Naive thymus-derived CD4-positive, alpha-beta T cell (primary cell): ENCODE measurements at regions not wholly inside any gene's neighbourhood (a gene's known extent, or its start where the extent isn't known, plus 50 kb on each side); places are given as distances from the start of the nearest gene placed in this dataset.

Experiments used
- ATAC-seq: fragments of 150-1000 bp; cut with Tn5 transposase; 2 replicates; pipeline ENCODE4 v1.10.0; 2021; ENCODE audit warnings: mild to moderate bottlenecking, moderate library complexity
- CTCF ChIA-PET: fragments of 350-600 bp; sonication (Branson Sonifier 250); formaldehyde crosslinking; loops from one replicate; lab custom pipeline; 2021; ENCODE audit warnings: antibody characterized with exemption; lab: Charles Lee
- POLR2A ChIA-PET: fragments of 350-600 bp; sonication (Branson Sonifier 250); formaldehyde crosslinking; loops from one replicate; lab custom pipeline; 2021; ENCODE audit warnings: antibody characterized with exemption, inconsistent platforms; lab: Charles Lee
- DNase-seq, 9 donors: peaks; one replicate each; pipeline versions ENCODE4 v3.0.0 to v3.0.0-alpha.2; 2020 to 2022; ENCODE audit warnings: mixed read lengths in 1 of 9
- H3K27ac ChIP-seq: one replicate; pipeline ENCODE4 v1.7.0; 2013; ENCODE audit warnings: mild to moderate bottlenecking, low read depth, low read length, moderate library complexity
- H3K27me3 ChIP-seq, 2 donors: one replicate each; pipeline ENCODE4 v1.7.0; 2013; ENCODE audit warnings: low read length in 2 of 2, mild to moderate bottlenecking in 2 of 2, moderate library complexity in 2 of 2; ENCODE audit not compliant: control insufficient read depth in 2 of 2, insufficient read depth in 2 of 2
- H3K36me3 ChIP-seq, 3 experiments: 1 replicate in 2 of 3; 2 replicates in 1 of 3; pipeline ENCODE4 v1.7.0; 2013; ENCODE audit warnings: low read length in 3 of 3, mild to moderate bottlenecking in 3 of 3, moderate library complexity in 1 of 3; ENCODE audit not compliant: insufficient read depth in 3 of 3, control insufficient read depth in 2 of 3
- H3K4me1 ChIP-seq, 2 donors: one replicate each; pipeline ENCODE4 v1.7.0; 2013; ENCODE audit warnings: low read length in 2 of 2, mild to moderate bottlenecking in 2 of 2, moderate library complexity in 1 of 2; ENCODE audit not compliant: control insufficient read depth in 2 of 2, insufficient read depth in 2 of 2
- H3K4me3 ChIP-seq: 2 replicates; pipeline ENCODE4 v1.7.0; 2013; ENCODE audit warnings: mild to moderate bottlenecking, low read length
- H3K9me3 ChIP-seq, 3 experiments: 1 replicate in 2 of 3; 2 replicates in 1 of 3; pipeline ENCODE4 v1.7.0; 2013; ENCODE audit warnings: low read length in 3 of 3; ENCODE audit not compliant: control insufficient read depth in 2 of 3
- H3K27ac Mint-ChIP-seq, 9 donors: one replicate each; pipeline ENCODE4 v1.8.0; 2020 to 2022; ENCODE audit warnings: mixed read lengths in 9 of 9, mild to moderate bottlenecking in 8 of 9, moderate library complexity in 5 of 9, inconsistent platforms in 2 of 9
- H3K27me3 Mint-ChIP-seq, 5 donors: one replicate each; pipeline ENCODE4 v1.8.0; 2021 to 2022; ENCODE audit warnings: mixed read lengths in 5 of 5, mild to moderate bottlenecking in 1 of 5
- H3K36me3 Mint-ChIP-seq, 5 donors: one replicate each; pipeline ENCODE4 v1.8.0; 2020 to 2022; ENCODE audit warnings: mixed read lengths in 5 of 5, mild to moderate bottlenecking in 3 of 5, inconsistent platforms in 1 of 5
- H3K4me1 Mint-ChIP-seq, 7 donors: one replicate each; pipeline ENCODE4 v1.8.0; 2020 to 2022; ENCODE audit warnings: mixed read lengths in 7 of 7, mild to moderate bottlenecking in 3 of 7, inconsistent platforms in 1 of 7
- H3K4me3 Mint-ChIP-seq, 10 donors: one replicate each; pipeline ENCODE4 v1.8.0; 2020 to 2022; ENCODE audit warnings: mild to moderate bottlenecking in 10 of 10, mixed read lengths in 10 of 10, moderate library complexity in 6 of 10, inconsistent platforms in 2 of 10
- H3K9me3 Mint-ChIP-seq, 11 donors: one replicate each; pipeline ENCODE4 v1.8.0; 2020 to 2022; ENCODE audit warnings: mixed read lengths in 11 of 11, mild to moderate bottlenecking in 4 of 11, inconsistent platforms in 1 of 11, moderate library complexity in 1 of 11
- intact Hi-C, 2 donors: fragments of 100-400 bp; cut with micrococcal nuclease; formaldehyde crosslinking; loops; one replicate each; pipeline ENCODE4 v1.15.1; 2023

DNA sequence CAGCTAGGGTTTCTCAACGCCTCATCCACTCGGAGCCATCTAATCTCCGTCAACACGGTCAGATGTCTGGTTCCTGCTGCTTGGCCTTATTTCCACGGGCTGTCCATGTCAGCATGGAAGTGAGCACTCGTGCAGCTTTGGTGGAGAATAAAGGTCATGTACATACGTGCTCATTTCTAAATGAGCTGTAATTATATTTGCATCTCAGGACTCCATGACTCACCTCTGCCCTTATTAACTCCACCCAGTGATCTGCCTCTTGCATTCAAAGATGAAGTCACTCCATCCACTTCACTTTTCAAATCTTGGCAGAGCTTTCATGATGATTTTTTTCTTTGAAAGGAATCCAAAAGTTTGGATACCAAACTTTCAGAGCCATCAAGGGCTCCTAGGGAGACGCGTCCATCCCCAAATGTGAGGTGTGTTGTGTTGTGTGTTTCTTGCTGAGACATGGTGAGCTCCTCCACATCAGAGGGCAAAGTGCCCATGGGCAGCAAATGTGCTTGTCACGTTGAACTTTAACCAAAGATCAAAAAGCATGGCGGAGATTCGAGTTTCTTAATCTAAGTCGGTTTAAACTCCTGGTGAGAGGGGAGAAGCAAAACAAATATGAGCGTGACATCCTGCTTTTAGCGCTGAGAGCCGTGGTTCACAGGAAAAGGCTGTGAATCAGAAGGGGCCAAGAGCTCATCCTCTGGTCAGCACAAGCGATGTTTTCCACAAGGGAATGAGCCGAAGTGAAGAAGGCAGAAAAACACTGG is 68.6 kb upstream of the ERRFI1 start:
- Histone ChIP-seq H3K27me3 (no peaks in the 10 kb centered on the region), H3K9me3 (no peaks in the 10 kb centered on the region), H3K4me1 (no peaks in the 10 kb centered on the region), H3K36me3 (no peaks in the 10 kb centered on the region), H3K27ac (no peak overlapping the region), H3K4me3 (no peak overlapping the region)
- ATAC-seq (no peak), DNase-seq (no peak)
- H3K27me3 Mint-ChIP-seq: peaks cover 0 to 13% (median 9%) of the 10 kb centered on the region in 5 donors
- CTCF ChIA-PET: no interaction called here
- peaks cover 0 to 5% (median 0%) of the 10 kb centered on the region in 5 donors for H3K36me3 Mint-ChIP-seq
- intact Hi-C loops: no loop called here
- H3K4me1 Mint-ChIP-seq: peaks cover 0 to 30% (median 6%) of the 10 kb centered on the region in 7 donors
- peak overlapping the region in 1 of 9 donors; percentile 22 for H3K27ac Mint-ChIP-seq
- H3K4me3 Mint-ChIP-seq: no peak overlapping the region
- POLR2A ChIA-PET: no interaction called here
- no peaks in the 10 kb centered on the region for H3K9me3 Mint-ChIP-seq

GRCh38 chr1:8093221-8093980 is 67.3 kb upstream of the ERRFI1 start:
- ATAC-seq: no peak
- peaks cover 0 to 5% (median 0%) of the 10 kb centered on the region in 5 donors for H3K36me3 Mint-ChIP-seq
- intact Hi-C loops: no loop called here
- no peaks in the 10 kb centered on the region for H3K27me3 ChIP-seq
- H3K27ac Mint-ChIP-seq: no peak overlapping the region
- H3K27me3 Mint-ChIP-seq: peaks cover 0 to 13% (median 9%) of the 10 kb centered on the region in 5 donors
- no peak overlapping the region for H3K4me3 ChIP-seq
- no peak for DNase-seq
- H3K4me3 Mint-ChIP-seq: no peak overlapping the region
- H3K36me3 ChIP-seq: no peaks in the 10 kb centered on the region
- no peaks in the 10 kb centered on the region for H3K9me3 ChIP-seq
- peaks cover 0 to 33% (median 6%) of the 10 kb centered on the region in 7 donors for H3K4me1 Mint-ChIP-seq
- H3K27ac ChIP-seq: no peak overlapping the region
- ChIA-PET POLR2A (no interaction called here), CTCF (no interaction called here)
- H3K4me1 ChIP-seq: no peaks in the 10 kb centered on the region
- no peaks in the 10 kb centered on the region for H3K9me3 Mint-ChIP-seq

DNA sequence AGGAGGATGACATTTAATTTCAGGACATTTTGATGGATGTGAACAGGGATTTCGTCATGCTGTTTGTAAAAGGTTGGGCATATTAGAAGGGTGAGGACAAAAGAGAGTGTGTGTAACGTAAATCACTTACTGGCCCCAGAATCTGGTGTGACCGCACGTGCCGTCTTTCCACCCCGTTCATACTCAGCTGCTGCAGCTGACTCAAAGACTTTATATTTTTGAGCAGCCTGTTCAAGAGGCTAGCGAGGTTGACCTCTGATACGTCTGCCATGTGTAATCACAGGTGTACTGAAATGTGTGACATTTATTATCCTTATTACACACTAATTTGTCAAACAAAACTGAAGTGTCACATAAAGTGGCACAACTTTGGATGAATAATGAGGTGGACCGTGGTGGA is 66.5 kb upstream of the ERRFI1 start:
- H3K27me3 ChIP-seq: no peaks in the 10 kb centered on the region
- Mint-ChIP-seq H3K36me3 (peaks cover 0 to 5% (median 0%) of the 10 kb centered on the region in 5 donors), H3K4me3 (no peak overlapping the region), H3K9me3 (no peaks in the 10 kb centered on the region), H3K27ac (peak overlapping the region in 1 of 9 donors; percentile 8), H3K4me1 (peaks cover 0 to 30% (median 6%) of the 10 kb centered on the region in 7 donors), H3K27me3 (peaks cover 1 to 13% (median 9%) of the 10 kb centered on the region in 5 donors)
- intact Hi-C loops: no loop called here
- no peak for ATAC-seq
- no peaks in the 10 kb centered on the region for H3K36me3 ChIP-seq
- POLR2A ChIA-PET: no interaction called here
- H3K4me3 ChIP-seq: no peak overlapping the region
- H3K4me1 ChIP-seq: no peaks in the 10 kb centered on the region
- DNase-seq: no peak
- no peaks in the 10 kb centered on the region for H3K9me3 ChIP-seq
- CTCF ChIA-PET: no interaction called here
- no peak overlapping the region for H3K27ac ChIP-seq

- peaks cover 6 to 13% (median 9%) of the 10 kb centered on the region in 5 donors for H3K27me3 Mint-ChIP-seq
- H3K9me3 ChIP-seq: no peaks in the 10 kb centered on the region
- peaks cover 0 to 20% (median 1%) of the 10 kb centered on the region in 7 donors for H3K4me1 Mint-ChIP-seq
- ChIA-PET CTCF (no interaction called here), POLR2A (no interaction called here)
- peaks cover 0 to 5% (median 0%) of the 10 kb centered on the region in 5 donors for H3K36me3 Mint-ChIP-seq
- H3K27ac ChIP-seq: no peak overlapping the region
- H3K27me3 ChIP-seq: no peaks in the 10 kb centered on the region
- H3K4me1 ChIP-seq: no peaks in the 10 kb centered on the region
- ATAC-seq (no peak), DNase-seq (no peak)
- H3K36me3 ChIP-seq: no peaks in the 10 kb centered on the region
- no peaks in the 10 kb centered on the region for H3K9me3 Mint-ChIP-seq
- no peak overlapping the region for H3K27ac Mint-ChIP-seq
- no peak overlapping the region for H3K4me3 ChIP-seq
- intact Hi-C loops: no loop called here
- H3K4me3 Mint-ChIP-seq: no peak overlapping the region
These were observed 65.6 kb upstream of the ERRFI1 start for GRCh38 chr1:8091691-8092090.

- Histone ChIP-seq H3K36me3 (no peaks in the 10 kb centered on the region), H3K4me1 (no peaks in the 10 kb centered on the region), H3K4me3 (no peak overlapping the region), H3K9me3 (no peaks in the 10 kb centered on the region), H3K27ac (no peak overlapping the region), H3K27me3 (no peaks in the 10 kb centered on the region)
- Mint-ChIP-seq H3K27me3 (peaks cover 9 to 13% (median 12%) of the 10 kb centered on the region in 5 donors), H3K27ac (no peak overlapping the region), H3K4me1 (peaks cover 0 to 13% (median 0%) of the 10 kb centered on the region in 7 donors), H3K4me3 (no peak overlapping the region), H3K36me3 (peaks cover 0 to 5% (median 0%) of the 10 kb centered on the region in 5 donors), H3K9me3 (no peaks in the 10 kb centered on the region)
- ChIA-PET CTCF (no interaction called here), POLR2A (interaction anchor here (0.7 kb wide), 1 partner anchor 180 kb away, joined by 4 read pairs; no protein-coding TSS in a partner anchor)
- intact Hi-C loops: no loop called here
- no peak for DNase-seq
- no peak for ATAC-seq
These were observed 64.2 kb upstream of the ERRFI1 start for GRCh38 chr1:8090241-8090702.

GRCh38 chr1:8089535-8090228 is 63.6 kb upstream of the ERRFI1 start:
- intact Hi-C loops: no loop called here
- Histone ChIP-seq H3K27me3 (no peaks in the 10 kb centered on the region), H3K36me3 (no peaks in the 10 kb centered on the region), H3K4me3 (no peak overlapping the region), H3K9me3 (no peaks in the 10 kb centered on the region), H3K4me1 (no peaks in the 10 kb centered on the region), H3K27ac (no peak overlapping the region)
- Mint-ChIP-seq H3K27ac (no peak overlapping the region), H3K36me3 (peaks cover 0 to 5% (median 0%) of the 10 kb centered on the region in 5 donors), H3K9me3 (no peaks in the 10 kb centered on the region), H3K4me3 (no peak overlapping the region), H3K27me3 (peaks cover 9 to 13% (median 13%) of the 10 kb centered on the region in 5 donors), H3K4me1 (peaks cover 0 to 11% (median 0%) of the 10 kb centered on the region in 7 donors)
- ChIA-PET CTCF (no interaction called here), POLR2A (no interaction called here)
- DNase-seq (no peak), ATAC-seq (no peak)
